HCT116 (cell line): ENCODE measurements at regions not wholly inside any gene's neighbourhood (a gene's known extent, or its start where the extent isn't known, plus 50 kb on each side); places are given as distances from the start of the nearest gene placed in this dataset.
"Not testable (repeated sequence)": the region's sequence is repeated elsewhere in the genome, so short reads cannot be mapped to it uniquely, and the experiment has no call there.

Source experiments
- ATAC-seq: fragments of 200-7000 bp; cut with Tn5 transposase; 2 replicates; pipeline ENCODE4 v1.9.1; 2020; ENCODE audit warnings: mild to moderate bottlenecking, moderate library complexity
- BruUV-seq: library from RNA; stranded (reverse); fragments of 400-500 nt; replicated peaks from 2 replicates; lab custom pipeline; 2021; lab: Mats Ljungman, UMichigan
- CTCF ChIA-PET: fragments of 300-600 bp; sonication (Branson Sonifier 250); formaldehyde crosslinking; loops from one replicate; lab custom pipeline; 2021; ENCODE audit warnings: antibody characterized with exemption; lab: Charles Lee
- POLR2A ChIA-PET: fragments of 300-600, 350-600 bp; sonication (Branson Sonifier 250); formaldehyde crosslinking; loops from one replicate; lab custom pipeline; 2021; ENCODE audit warnings: antibody characterized with exemption; lab: Charles Lee
- RAD21 ChIA-PET, 2 experiments: fragments of 300-600 bp; sonication (Branson Sonifier 250); formaldehyde crosslinking; loops; one replicate each; lab custom pipeline; 2023; ENCODE audit warnings: low total read pairs in 2 of 2; ENCODE audit not compliant: uncharacterized antibody in 2 of 2, unreplicated experiment in 2 of 2, low non-redundant PET in 1 of 2; lab: Charles Lee
- DNase-seq: peaks from one replicate; pipeline ENCODE4 v3.0.0-alpha.2; 2010; ENCODE audit warnings: low read depth, low spot score
- H2AFZ ChIP-seq: fragments of 200-600 bp; shearing (Covaris generic), sonication (generic); 2 replicates; pipeline ENCODE4 v1.6.1; 2017; ENCODE audit warnings: low read depth, mixed run types, mixed read lengths, antibody characterized with exemption, low read length; ENCODE audit not compliant: poor library complexity, severe bottlenecking
- H3K27ac ChIP-seq: 2 replicates; pipeline ENCODE4 v1.5.1; 2012; ENCODE audit warnings: low read depth, low read length
- H3K27me3 ChIP-seq: fragments of 200-600 bp; sonication (generic); 2 replicates; pipeline ENCODE4 v1.6.1; 2016; ENCODE audit warnings: mixed run types, low read length, mixed read lengths; ENCODE audit not compliant: insufficient read depth
- H3K36me3 ChIP-seq, 2 experiments: fragments of 200-500 bp in 1 of 2; fragments of 200-600 bp in 1 of 2; sonication (Bioruptor generic) in 1 of 2; sonication (generic) in 1 of 2; 2 replicates each; pipeline versions ENCODE4 v1.5.1 to v1.6.1; 2014 to 2016; ENCODE audit warnings: low read length in 2 of 2, inconsistent platforms in 1 of 2, mixed read lengths in 1 of 2, mixed run types in 1 of 2; ENCODE audit not compliant: insufficient read depth in 2 of 2, control insufficient read depth in 1 of 2
- H3K4me1 ChIP-seq, 2 experiments: fragments of 200-600 bp in 1 of 2; sonication (generic) in 1 of 2; 2 replicates each; pipeline versions ENCODE4 v1.5.1 to v1.6.1; 2012 to 2017; ENCODE audit warnings: low read length in 2 of 2, inconsistent platforms in 1 of 2, mild to moderate bottlenecking in 1 of 2, mixed read lengths in 1 of 2, mixed run types in 1 of 2, moderate library complexity in 1 of 2; ENCODE audit not compliant: insufficient read depth in 2 of 2, control insufficient read depth in 1 of 2
- H3K4me2 ChIP-seq: fragments of 200-600 bp; sonication (generic); 2 replicates; pipeline ENCODE4 v1.6.1; 2017; ENCODE audit warnings: mixed run types, low read length, mixed read lengths
- H3K4me3 ChIP-seq, 2 experiments: fragments of 200-600 bp in 1 of 2; sonication (generic) in 1 of 2; replicated peaks in 1 of 2; 2 replicates each; pipeline ENCODE4 v1.5.1; 2011 to 2016; ENCODE audit warnings: low read length in 2 of 2, control low read depth in 1 of 2, low read depth in 1 of 2, mild to moderate bottlenecking in 1 of 2, mixed read lengths in 1 of 2, mixed run types in 1 of 2
- H3K79me2 ChIP-seq: fragments of 200-600 bp; sonication (generic); 2 replicates; pipeline ENCODE4 v1.6.1; 2017; ENCODE audit warnings: mild to moderate bottlenecking, mixed run types, low read length, moderate library complexity, mixed read lengths; ENCODE audit not compliant: insufficient read depth
- H3K9ac ChIP-seq: fragments of 200-600 bp; sonication (generic); 2 replicates; pipeline ENCODE4 v1.6.1; 2016; ENCODE audit warnings: low read length, mixed read lengths
- H3K9me2 ChIP-seq: fragments of 200-600 bp; sonication (generic), shearing (Covaris generic); 2 replicates; pipeline ENCODE4 v1.6.1; 2017; ENCODE audit warnings: mixed run types, mild to moderate bottlenecking, moderate library complexity; ENCODE audit not compliant: insufficient read depth
- H3K9me3 ChIP-seq, 2 experiments: fragments of 200-500 bp in 1 of 2; fragments of 200-600 bp in 1 of 2; sonication (Bioruptor generic) in 1 of 2; sonication (generic) in 1 of 2; 2 replicates each; pipeline ENCODE4 v1.6.1; 2014 to 2017; ENCODE audit warnings: low read length in 2 of 2, mixed read lengths in 2 of 2, inconsistent platforms in 1 of 2, low read depth in 1 of 2, mild to moderate bottlenecking in 1 of 2, mixed run types in 1 of 2, moderate library complexity in 1 of 2; ENCODE audit not compliant: control insufficient read depth in 1 of 2, insufficient read depth in 1 of 2
- H4K20me1 ChIP-seq: fragments of 200-600 bp; sonication (generic), shearing (Covaris generic); 2 replicates; pipeline ENCODE4 v1.6.1; 2017; ENCODE audit warnings: mixed run types, mild to moderate bottlenecking, moderate library complexity; ENCODE audit not compliant: insufficient read depth
- POLR2AphosphoS5 ChIP-seq: IDR thresholded peaks from 2 replicates; pipeline ENCODE4 v1.6.1; 2011; ENCODE audit warnings: mild to moderate bottlenecking, low read depth, low read length, moderate library complexity
- intact Hi-C: fragments of 100-400 bp; cut with micrococcal nuclease; formaldehyde crosslinking; loops from 2 replicates; pipeline ENCODE4 v1.10.0; 2022

DNA sequence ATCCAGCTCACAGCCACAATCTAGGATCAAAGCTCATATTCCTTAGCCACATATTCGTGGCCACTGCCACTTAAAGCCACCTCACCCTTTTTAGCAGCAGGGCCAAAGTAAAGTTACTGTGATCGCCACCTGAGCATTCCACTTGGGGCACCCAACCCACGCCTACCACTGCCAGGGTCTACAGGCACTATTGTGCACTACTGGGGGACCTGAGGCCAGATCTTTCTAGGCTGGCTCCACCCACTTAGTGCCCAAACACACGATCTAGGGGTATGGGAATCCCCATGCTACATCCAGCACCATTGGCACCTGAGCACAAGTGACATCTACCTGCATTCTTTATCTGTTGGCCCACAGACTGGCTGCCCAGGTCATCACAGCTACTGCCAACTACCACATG is 517.9 kb upstream of the PRR20A start:
- no peak overlapping the region for H3K27ac ChIP-seq
- DNase-seq: no peak
- ChIA-PET RAD21 (no interaction called here), POLR2A (no interaction called here), CTCF (no interaction called here)
- intact Hi-C loops: no loop called here
- H3K4me2 ChIP-seq: no peak overlapping the region
- H3K9me2 ChIP-seq: no peaks in the 10 kb centered on the region
- H3K27me3 ChIP-seq: no peaks in the 10 kb centered on the region
- no peak for ATAC-seq
- H3K9me3 ChIP-seq: peaks cover 10 to 14% of the 10 kb centered on the region in 2 experiments; a peak in 3 of 4 replicates
- H2AFZ ChIP-seq: no peak overlapping the region
- H3K36me3 ChIP-seq: no peaks in the 10 kb centered on the region
- no peaks in the 10 kb centered on the region for H3K4me1 ChIP-seq
- no peak overlapping the region for H3K4me3 ChIP-seq
- H3K9ac ChIP-seq: no peak overlapping the region
- no TSS peak for BruUV-seq
- no peaks in the 10 kb centered on the region for H4K20me1 ChIP-seq
- TF ChIP-seq POLR2AphosphoS5: no peak
- H3K79me2 ChIP-seq: no peaks in the 10 kb centered on the region

DNA sequence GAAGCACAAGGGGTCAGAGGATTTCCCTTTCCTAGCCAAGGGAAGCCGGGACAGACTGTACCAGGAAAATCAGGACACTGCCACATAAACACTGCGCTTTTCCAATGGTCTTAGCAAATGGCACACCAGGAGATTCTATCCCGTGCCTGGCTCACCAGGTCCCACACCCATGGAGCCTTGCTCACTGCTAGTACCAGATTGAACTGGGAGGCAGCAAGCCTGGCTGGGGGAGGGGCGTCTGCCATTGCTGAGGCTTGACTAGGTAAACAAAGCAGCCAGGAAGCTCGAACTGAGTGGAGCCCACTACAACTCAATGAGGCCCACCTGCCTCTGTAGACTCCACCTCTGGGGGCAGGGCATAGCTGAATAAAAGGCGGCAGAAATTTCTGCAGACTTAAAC is 511.8 kb upstream of the PRR20A start:
- H3K4me2 ChIP-seq, ATAC-seq, H3K27ac ChIP-seq, H3K36me3 ChIP-seq, H3K27me3 ChIP-seq, BruUV-seq, intact Hi-C loops, DNase-seq, H3K9me2 ChIP-seq, RAD21 ChIA-PET, POLR2A ChIA-PET, H3K4me1 ChIP-seq, H4K20me1 ChIP-seq, H3K79me2 ChIP-seq, CTCF ChIA-PET, H2AFZ ChIP-seq, H3K9ac ChIP-seq, H3K4me3 ChIP-seq: not testable (repeated sequence)
- H3K9me3 ChIP-seq: peaks cover 0 to 12% of the 10 kb centered on the region in 2 experiments; a peak in 1 of 4 replicates

DNA sequence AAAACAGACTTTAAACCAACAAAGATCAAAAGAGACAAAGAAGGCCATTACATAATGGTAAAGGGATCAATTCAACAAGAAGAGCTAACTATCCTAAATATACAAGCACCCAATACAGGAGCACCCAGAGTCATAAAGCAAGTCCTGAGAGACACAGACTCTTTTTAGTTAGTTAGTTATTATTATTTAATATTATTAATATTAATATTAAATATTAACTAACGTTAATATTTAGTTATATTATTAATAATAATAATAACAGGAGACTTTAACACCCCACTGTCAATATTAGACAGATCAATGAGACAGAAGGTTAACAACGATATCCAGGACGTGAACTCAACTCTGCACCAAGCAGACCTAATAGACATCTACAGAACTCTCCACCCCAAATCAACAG is 509.7 kb upstream of the PRR20A start:
- H3K27ac ChIP-seq, H3K4me3 ChIP-seq, POLR2A ChIA-PET, H3K36me3 ChIP-seq, H3K27me3 ChIP-seq, BruUV-seq, H4K20me1 ChIP-seq, H2AFZ ChIP-seq, intact Hi-C loops, RAD21 ChIA-PET, H3K4me2 ChIP-seq, H3K9ac ChIP-seq, H3K79me2 ChIP-seq, H3K4me1 ChIP-seq, H3K9me2 ChIP-seq, ATAC-seq, DNase-seq, CTCF ChIA-PET: not testable (repeated sequence)
- H3K9me3 ChIP-seq: 0 out of 4 replicates have a peak, but pooled peaks cover 0 to 14% of the 10 kb centered on the region in 2 experiments
